A673 (cell line): ENCODE measurements at regions not wholly inside any gene's neighbourhood (a gene's known extent, or its start where the extent isn't known, plus 50 kb on each side); places are given as distances from the start of the nearest gene placed in this dataset.

Source experiments
- EZH2 ChIP-seq: fragments of 200-600 bp; sonication (generic); IDR thresholded peaks from 2 replicates; pipeline ENCODE4 v1.6.1; 2017; ENCODE audit warnings: borderline replicate concordance, low read depth, mild to moderate bottlenecking, mixed read lengths, antibody characterized with exemption, low read length; ENCODE audit not compliant: poor library complexity, severe bottlenecking
- TF ChIP-seq, protein P1 (sequence below): fragments of 300-800, 200-600 bp; sonication (generic); conservative IDR thresholded peaks from 2 replicates; pipeline ENCODE4 v1.5.1; 2017; ENCODE audit warnings: low read depth, mild to moderate bottlenecking, antibody characterized with exemption, low read length, moderate library complexity, mixed read lengths

DNA sequence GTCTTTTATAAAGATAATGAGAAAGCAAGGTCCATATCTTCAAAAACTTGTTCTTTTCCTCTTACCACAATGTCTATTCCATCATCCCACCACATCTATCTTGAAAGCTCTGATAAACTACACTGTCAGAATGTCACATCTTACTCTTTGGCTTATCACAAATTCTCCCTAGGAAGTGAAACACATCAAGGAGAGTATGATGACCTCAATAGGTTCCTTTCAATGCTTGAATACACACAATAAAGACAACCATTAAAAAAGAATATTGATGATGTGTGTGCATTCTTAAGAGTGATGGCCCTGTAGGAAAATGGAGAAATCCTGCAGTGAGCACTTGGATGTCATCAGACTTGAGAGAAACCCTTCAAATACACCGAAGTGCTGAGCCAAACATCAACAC, 918.1 kb upstream of the SORCS1 start:
- TF ChIP-seq, protein P1, sequence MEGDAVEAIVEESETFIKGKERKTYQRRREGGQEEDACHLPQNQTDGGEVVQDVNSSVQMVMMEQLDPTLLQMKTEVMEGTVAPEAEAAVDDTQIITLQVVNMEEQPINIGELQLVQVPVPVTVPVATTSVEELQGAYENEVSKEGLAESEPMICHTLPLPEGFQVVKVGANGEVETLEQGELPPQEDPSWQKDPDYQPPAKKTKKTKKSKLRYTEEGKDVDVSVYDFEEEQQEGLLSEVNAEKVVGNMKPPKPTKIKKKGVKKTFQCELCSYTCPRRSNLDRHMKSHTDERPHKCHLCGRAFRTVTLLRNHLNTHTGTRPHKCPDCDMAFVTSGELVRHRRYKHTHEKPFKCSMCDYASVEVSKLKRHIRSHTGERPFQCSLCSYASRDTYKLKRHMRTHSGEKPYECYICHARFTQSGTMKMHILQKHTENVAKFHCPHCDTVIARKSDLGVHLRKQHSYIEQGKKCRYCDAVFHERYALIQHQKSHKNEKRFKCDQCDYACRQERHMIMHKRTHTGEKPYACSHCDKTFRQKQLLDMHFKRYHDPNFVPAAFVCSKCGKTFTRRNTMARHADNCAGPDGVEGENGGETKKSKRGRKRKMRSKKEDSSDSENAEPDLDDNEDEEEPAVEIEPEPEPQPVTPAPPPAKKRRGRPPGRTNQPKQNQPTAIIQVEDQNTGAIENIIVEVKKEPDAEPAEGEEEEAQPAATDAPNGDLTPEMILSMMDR: no peak
- no peak for TF ChIP-seq EZH2
